ENCODE measurements at regions not wholly inside any gene's neighbourhood (a gene's known extent, or its start where the extent isn't known, plus 50 kb on each side); places are given as distances from the start of the nearest gene placed in this dataset.

DNA sequence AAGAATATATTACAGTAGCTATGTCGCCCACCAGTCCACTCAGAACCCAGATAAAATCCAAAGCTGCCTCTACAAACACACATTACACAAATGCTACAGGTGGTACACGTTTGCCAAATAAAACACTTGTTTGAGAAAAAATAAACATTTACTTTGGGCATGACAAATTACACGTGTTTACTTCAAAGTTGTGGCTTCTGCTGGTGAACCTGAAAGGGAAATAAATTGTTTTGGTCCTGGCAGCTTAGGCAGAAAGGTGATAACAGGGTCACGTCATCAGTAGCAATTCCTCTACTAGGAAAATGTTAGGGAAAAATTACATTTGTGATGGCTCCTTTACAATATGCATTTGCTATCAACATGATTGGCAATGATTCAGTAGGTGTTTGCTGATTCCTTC lies 497.3 kb upstream of the WWC1 start:
- H3K4me3 ChIP-seq (ENCODE audit: low read depth, low read length): no peak overlapping the region
- TF ChIP-seq CTCF (IDR thresholded peaks at IDR 0.05; ENCODE audit: borderline replicate concordance, insufficient read depth, low read depth, low read length): no peak

DNA sequence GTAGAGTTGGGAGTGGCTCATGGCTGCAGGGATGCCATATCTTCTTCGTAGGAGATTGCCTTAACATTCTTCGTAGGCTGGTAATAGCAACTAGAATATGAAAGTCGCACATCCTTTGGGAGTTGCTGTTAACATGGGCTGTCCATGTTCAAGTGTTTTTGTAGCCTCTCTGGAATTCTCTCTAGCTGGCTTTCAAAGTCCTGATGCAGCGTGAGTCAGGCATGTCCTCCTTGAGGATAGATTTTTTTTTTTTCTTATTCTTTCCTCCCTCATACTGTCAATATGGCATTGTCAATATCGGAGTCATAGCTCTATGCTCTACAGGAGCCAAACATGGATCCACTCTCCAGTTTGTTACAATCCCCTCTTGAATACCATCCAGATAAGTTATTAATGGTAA lies 494.8 kb upstream of the WWC1 start:
- no peak for TF ChIP-seq CTCF (IDR thresholded peaks at IDR 0.05; ENCODE audit: borderline replicate concordance, insufficient read depth, low read depth, low read length)
- H3K4me3 ChIP-seq (ENCODE audit: low read depth, low read length): no peak overlapping the region

- H3K4me3 ChIP-seq (ENCODE audit: low read depth, low read length): no peak overlapping the region
- no peak for TF ChIP-seq CTCF (IDR thresholded peaks at IDR 0.05; ENCODE audit: borderline replicate concordance, insufficient read depth, low read depth, low read length)
Observed at GRCh38 chr5:167797933-167798332, 493.5 kb upstream of the WWC1 start.

GRCh38 chr5:167798448-167798847 lies 493.0 kb upstream of the WWC1 start:
- H3K4me3 ChIP-seq (ENCODE audit: low read depth, low read length): no peak overlapping the region
- TF ChIP-seq CTCF (IDR thresholded peaks at IDR 0.05; ENCODE audit: borderline replicate concordance, insufficient read depth, low read depth, low read length): no peak

DNA sequence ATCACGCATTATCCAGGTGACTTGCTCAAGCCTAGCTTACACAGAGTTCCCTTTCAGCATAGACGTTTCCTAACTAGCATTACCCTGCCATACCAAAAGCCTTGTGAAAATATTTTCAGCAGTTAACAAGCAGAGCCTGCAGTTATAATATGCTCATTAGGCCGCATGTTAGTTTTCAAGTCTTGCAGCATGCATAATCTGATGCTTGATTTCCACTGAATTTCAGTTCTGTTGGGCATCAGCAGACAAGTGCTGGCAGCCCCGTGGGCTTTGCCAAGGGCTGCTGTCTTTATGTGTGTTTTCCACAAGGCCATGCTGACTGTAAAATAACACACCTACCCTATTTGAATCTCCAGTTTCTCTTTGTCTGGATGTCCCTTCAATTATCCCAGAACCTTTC lies 491.0 kb upstream of the WWC1 start:
- no peak for TF ChIP-seq CTCF (IDR thresholded peaks at IDR 0.05; ENCODE audit: borderline replicate concordance, insufficient read depth, low read depth, low read length)
- no peak overlapping the region for H3K4me3 ChIP-seq (ENCODE audit: low read depth, low read length)

GRCh38 chr5:167801999-167802398 lies 489.4 kb upstream of the WWC1 start:
- TF ChIP-seq CTCF (IDR thresholded peaks at IDR 0.05; ENCODE audit: borderline replicate concordance, insufficient read depth, low read depth, low read length): no peak
- H3K4me3 ChIP-seq (ENCODE audit: low read depth, low read length): no peak overlapping the region

GRCh38 chr5:167802755-167803431 lies 488.6 kb upstream of the WWC1 start:
- TF ChIP-seq CTCF (IDR thresholded peaks at IDR 0.05; ENCODE audit: borderline replicate concordance, insufficient read depth, low read depth, low read length): no peak
- no peak overlapping the region for H3K4me3 ChIP-seq (ENCODE audit: low read depth, low read length)

All from GM12875 (cell line).